ENCODE measurements at regions not wholly inside any gene's neighbourhood (a gene's known extent, or its start where the extent isn't known, plus 50 kb on each side); places are given as distances from the start of the nearest gene placed in this dataset.

- ATAC-seq (peak; percentile 35), DNase-seq (peak in 2 of 4 donors; percentile 23 to 39)
These were observed 1101.4 kb downstream of the CBLN2 start for GRCh38 chr18:71442731-71443141.

DNA sequence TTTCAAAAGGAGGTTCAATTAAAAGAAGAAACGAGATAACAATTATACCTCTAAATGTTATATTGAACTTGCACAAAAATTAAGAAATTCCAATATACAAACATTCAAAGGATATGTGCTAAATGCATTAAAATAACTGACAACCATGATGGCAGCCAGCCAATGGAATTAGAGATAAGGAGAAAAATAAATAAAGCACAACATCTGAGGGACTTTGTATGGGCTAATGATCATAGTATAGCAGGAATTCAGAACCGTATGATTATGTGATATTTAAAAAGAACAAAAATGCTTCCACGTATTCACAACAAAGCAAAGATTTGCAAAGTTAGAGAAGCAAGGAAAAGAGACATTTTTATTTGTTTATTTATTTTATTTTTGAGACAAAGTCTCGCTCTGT lies 1103.0 kb downstream of the CBLN2 start:
- intact Hi-C loops (cut with DNase I) = no loop called here

More at GRCh38 chr18:71442731-71443141, 1101.4 kb downstream of the CBLN2 start:
- intact Hi-C loops (cut with DNase I) = no loop called here
- Histone ChIP-seq H3K27me3 (no peaks in the 10 kb centered on the region), H3K36me3 (no peaks in the 10 kb centered on the region), H3K4me1 (no peaks in the 10 kb centered on the region), H3K27ac (no peak overlapping the region), H3K4me3 (no peak overlapping the region), H3K9me3 (peaks cover 0 to 12% of the 10 kb centered on the region in 2 donors)
- no peak for TF ChIP-seq CTCF (IDR thresholded peaks at IDR 0.05)

DNA sequence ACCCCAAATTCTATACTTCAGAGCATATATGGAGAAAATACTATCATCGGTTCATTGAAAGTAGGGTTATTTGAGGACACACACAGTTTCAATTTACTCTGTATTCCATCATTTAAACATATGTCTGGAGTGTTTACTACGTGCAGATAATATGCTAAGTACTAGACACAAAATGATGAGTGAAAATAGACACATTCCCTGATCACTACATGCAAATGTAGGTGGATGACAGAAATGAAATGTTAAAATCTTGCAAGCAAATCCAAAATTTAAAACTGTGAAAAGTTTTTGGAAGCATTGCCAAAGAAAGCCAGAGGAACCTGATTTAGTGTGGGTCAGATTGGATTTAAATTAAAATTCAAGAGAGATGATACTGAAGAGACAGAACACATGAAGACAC lies 1106.6 kb downstream of the CBLN2 start:
- DNase-seq (no peak), ATAC-seq (no peak)
- no peak for TF ChIP-seq CTCF (IDR thresholded peaks at IDR 0.05)
- H3K9me3 ChIP-seq = no peaks in the 10 kb centered on the region
- intact Hi-C loops (cut with DNase I) = no loop called here
- no peaks in the 10 kb centered on the region for H3K4me1 ChIP-seq
- no peaks in the 10 kb centered on the region for H3K27me3 ChIP-seq
- no peaks in the 10 kb centered on the region for H3K36me3 ChIP-seq
- H3K27ac ChIP-seq = no peak overlapping the region
- no peak overlapping the region for H3K4me3 ChIP-seq

More for the DNA sequence above, 1103.0 kb downstream of the CBLN2 start:
- ATAC-seq (no peak), DNase-seq (no peak)
- Histone ChIP-seq H3K27ac (no peak overlapping the region), H3K4me1 (no peaks in the 10 kb centered on the region), H3K9me3 (peaks cover 0 to 9% of the 10 kb centered on the region in 2 donors), H3K4me3 (no peak overlapping the region), H3K36me3 (no peaks in the 10 kb centered on the region), H3K27me3 (no peaks in the 10 kb centered on the region)
- no peak for TF ChIP-seq CTCF (IDR thresholded peaks at IDR 0.05)

DNA sequence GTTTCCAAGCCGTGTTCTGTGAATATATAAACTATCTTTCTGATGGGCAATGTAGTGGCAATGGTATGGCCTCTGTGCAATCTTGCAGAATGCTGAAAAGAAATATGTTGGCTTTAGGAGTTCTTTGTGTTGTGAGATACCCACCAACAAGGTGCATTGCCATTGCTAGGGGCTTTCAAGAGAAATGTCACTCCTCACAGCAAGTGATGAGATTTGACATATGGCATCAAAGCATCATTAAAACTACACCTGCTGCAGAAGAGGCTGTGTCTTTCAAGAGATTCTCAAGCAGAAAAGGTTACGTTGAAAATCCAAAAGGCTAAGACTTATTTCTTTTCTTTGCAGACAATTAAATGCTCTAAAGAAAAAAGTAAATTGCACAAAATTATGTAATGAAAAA lies 1110.8 kb downstream of the CBLN2 start:
- TF ChIP-seq CTCF (IDR thresholded peaks at IDR 0.05) = no peak
- ATAC-seq = no peak
- intact Hi-C loops (cut with DNase I) = no loop called here

GRCh38 chr18:71431689-71432088 lies 1112.5 kb downstream of the CBLN2 start:
- TF ChIP-seq CTCF (IDR thresholded peaks at IDR 0.05) = no peak
- DNase-seq = no peak

More for the DNA sequence above, 1110.8 kb downstream of the CBLN2 start:
- no peaks in the 10 kb centered on the region for H3K27me3 ChIP-seq
- H3K27ac ChIP-seq = no peak overlapping the region
- DNase-seq = no peak
- H3K4me3 ChIP-seq = no peak overlapping the region
- H3K4me1 ChIP-seq = no peaks in the 10 kb centered on the region
- H3K36me3 ChIP-seq = no peaks in the 10 kb centered on the region
- H3K9me3 ChIP-seq = no peaks in the 10 kb centered on the region

More at GRCh38 chr18:71431689-71432088, 1112.5 kb downstream of the CBLN2 start:
- no peaks in the 10 kb centered on the region for H3K36me3 ChIP-seq
- H3K27ac ChIP-seq = no peak overlapping the region
- no peaks in the 10 kb centered on the region for H3K9me3 ChIP-seq
- H3K27me3 ChIP-seq = no peaks in the 10 kb centered on the region
- ATAC-seq = no peak
- intact Hi-C loops (cut with DNase I) = no loop called here
- no peaks in the 10 kb centered on the region for H3K4me1 ChIP-seq
- H3K4me3 ChIP-seq = no peak overlapping the region

All from left lung (tissue), 4 donors.